ENCODE measurements at regions not wholly inside any gene's neighbourhood (a gene's known extent, or its start where the extent isn't known, plus 50 kb on each side); places are given as distances from the start of the nearest gene placed in this dataset.

DNA sequence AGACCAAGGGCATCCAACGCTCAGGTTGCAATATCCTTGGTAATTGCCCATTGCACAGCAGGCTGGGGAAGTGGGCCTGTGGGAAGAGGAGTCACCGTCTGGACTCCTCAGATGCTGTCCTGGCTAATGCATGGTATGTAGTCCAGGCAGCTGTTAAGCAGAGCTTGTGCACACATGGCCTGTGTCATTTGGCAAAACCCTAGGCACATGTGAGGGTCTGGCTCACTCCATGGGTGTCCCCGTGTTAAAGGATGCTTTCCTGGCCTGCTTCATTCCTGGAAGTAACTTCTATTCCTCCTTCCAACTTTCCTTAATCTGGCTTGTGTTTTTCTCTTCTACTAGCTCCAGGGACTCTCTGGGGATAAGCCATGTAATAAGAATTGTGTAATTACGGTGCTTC lies 378.0 kb upstream of the CA10 start:
- no peaks in the 10 kb centered on the region for H3K36me3 Mint-ChIP-seq (ENCODE audit: low read depth)
- H3K27ac Mint-ChIP-seq: no peak overlapping the region
- no peaks in the 10 kb centered on the region for H3K27me3 Mint-ChIP-seq

DNA sequence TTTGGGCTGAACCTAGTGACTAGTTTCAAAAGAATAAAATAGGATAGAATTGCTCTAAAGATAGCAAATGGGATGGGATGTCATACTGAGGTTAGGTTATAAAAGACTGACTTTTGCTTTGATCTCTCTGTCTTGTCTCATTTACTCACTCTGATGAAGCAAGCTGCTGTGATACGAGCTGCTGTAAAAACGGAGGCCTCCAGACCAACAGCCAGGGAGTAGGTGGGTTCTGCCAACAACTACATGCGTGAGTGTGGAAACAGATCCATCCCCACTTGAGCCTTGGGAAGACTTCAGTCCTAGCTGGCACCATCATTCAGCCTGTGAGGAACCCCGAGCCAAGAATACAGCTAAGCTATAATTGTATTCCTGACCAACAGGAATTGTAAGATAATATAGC lies 373.9 kb upstream of the CA10 start:
- CTCF ChIA-PET: no interaction called here
- Mint-ChIP-seq H3K4me1 (ENCODE audit: low read depth) (no peaks in the 10 kb centered on the region), H3K9me3 (peaks cover 1% of the 10 kb centered on the region), H3K27me3 (no peaks in the 10 kb centered on the region), H3K36me3 (ENCODE audit: low read depth) (no peaks in the 10 kb centered on the region), H3K4me3 (no peak overlapping the region), H3K27ac (no peak overlapping the region)
- peaks cover 0 to 3% of the 10 kb centered on the region in 2 experiments for H3K9me3 ChIP-seq (ENCODE audit: control insufficient read depth in 1 of 2, insufficient read depth in 1 of 2, low read length in 2 of 2)
- H3K36me3 ChIP-seq (ENCODE audit: insufficient read depth, low read length): no peaks in the 10 kb centered on the region
- DNase-seq: no peak
- intact Hi-C loops (cut with DNase I, micrococcal nuclease): no loop called here
- TF ChIP-seq, protein P1, sequence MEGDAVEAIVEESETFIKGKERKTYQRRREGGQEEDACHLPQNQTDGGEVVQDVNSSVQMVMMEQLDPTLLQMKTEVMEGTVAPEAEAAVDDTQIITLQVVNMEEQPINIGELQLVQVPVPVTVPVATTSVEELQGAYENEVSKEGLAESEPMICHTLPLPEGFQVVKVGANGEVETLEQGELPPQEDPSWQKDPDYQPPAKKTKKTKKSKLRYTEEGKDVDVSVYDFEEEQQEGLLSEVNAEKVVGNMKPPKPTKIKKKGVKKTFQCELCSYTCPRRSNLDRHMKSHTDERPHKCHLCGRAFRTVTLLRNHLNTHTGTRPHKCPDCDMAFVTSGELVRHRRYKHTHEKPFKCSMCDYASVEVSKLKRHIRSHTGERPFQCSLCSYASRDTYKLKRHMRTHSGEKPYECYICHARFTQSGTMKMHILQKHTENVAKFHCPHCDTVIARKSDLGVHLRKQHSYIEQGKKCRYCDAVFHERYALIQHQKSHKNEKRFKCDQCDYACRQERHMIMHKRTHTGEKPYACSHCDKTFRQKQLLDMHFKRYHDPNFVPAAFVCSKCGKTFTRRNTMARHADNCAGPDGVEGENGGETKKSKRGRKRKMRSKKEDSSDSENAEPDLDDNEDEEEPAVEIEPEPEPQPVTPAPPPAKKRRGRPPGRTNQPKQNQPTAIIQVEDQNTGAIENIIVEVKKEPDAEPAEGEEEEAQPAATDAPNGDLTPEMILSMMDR (IDR thresholded peaks at IDR 0.05): no peak
- POLR2A ChIA-PET: no interaction called here
- no peak overlapping the region for H3K4me3 ChIP-seq (ENCODE audit: low read length)
- H3K27ac ChIP-seq (ENCODE audit: low read depth in 1 of 2, low read length in 2 of 2): no peak overlapping the region
- no peaks in the 10 kb centered on the region for H3K4me1 ChIP-seq (ENCODE audit: insufficient read depth, low read length)
- H3K27me3 ChIP-seq (ENCODE audit: control insufficient read depth in 1 of 2, insufficient read depth in 2 of 2, low read length in 2 of 2): no peaks in the 10 kb centered on the region
- ATAC-seq (ENCODE audit: poor library complexity): no peak

More for the DNA sequence above, 378.0 kb upstream of the CA10 start:
- ChIA-PET POLR2A (no interaction called here), CTCF (no interaction called here)
- H3K4me3 Mint-ChIP-seq: no peak overlapping the region
- TF ChIP-seq, protein P1 (IDR thresholded peaks at IDR 0.05): no peak
- H3K9me3 Mint-ChIP-seq: peaks cover 5% of the 10 kb centered on the region
- DNase-seq (no peak), ATAC-seq (ENCODE audit: poor library complexity) (no peak)
- H3K27ac ChIP-seq (ENCODE audit: low read depth in 1 of 2, low read length in 2 of 2): no peak overlapping the region
- no peaks in the 10 kb centered on the region for H3K4me1 ChIP-seq (ENCODE audit: insufficient read depth, low read length)
- peaks cover 0 to 3% of the 10 kb centered on the region in 2 experiments for H3K9me3 ChIP-seq (ENCODE audit: control insufficient read depth in 1 of 2, insufficient read depth in 1 of 2, low read length in 2 of 2)
- intact Hi-C loops (cut with DNase I, micrococcal nuclease): no loop called here
- H3K27me3 ChIP-seq (ENCODE audit: control insufficient read depth in 1 of 2, insufficient read depth in 2 of 2, low read length in 2 of 2): no peaks in the 10 kb centered on the region
- H3K4me1 Mint-ChIP-seq (ENCODE audit: low read depth): no peaks in the 10 kb centered on the region
- no peak overlapping the region for H3K4me3 ChIP-seq (ENCODE audit: low read length)
- no peaks in the 10 kb centered on the region for H3K36me3 ChIP-seq (ENCODE audit: insufficient read depth, low read length)

DNA sequence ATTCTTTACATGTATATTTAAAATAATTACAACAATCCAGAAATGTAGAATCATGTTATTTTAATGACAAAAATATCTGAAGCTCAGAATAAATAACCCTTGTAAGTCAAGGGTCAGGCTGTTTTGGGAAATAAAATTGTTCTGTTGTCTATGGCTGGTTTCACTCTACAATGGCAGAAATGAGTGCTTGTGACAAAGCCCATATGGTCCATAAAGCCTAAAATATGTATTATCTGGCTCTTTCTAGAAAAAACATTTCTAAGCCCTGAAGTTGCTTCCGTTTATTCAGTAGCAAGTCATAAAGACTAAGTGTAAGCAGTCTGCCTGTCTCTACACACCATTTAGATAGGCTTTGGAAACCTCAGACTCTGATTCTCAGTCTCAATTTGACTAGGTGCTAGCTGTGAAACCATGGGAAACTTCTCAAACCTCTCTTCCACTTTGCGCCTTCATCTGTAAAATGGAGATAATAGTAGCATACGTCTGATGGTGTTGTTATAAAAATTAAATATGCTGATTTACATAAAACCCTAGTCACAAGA lies 365.7 kb upstream of the CA10 start:
- H3K27me3 Mint-ChIP-seq: no peaks in the 10 kb centered on the region
- Histone ChIP-seq H3K4me1 (ENCODE audit: insufficient read depth, low read length) (no peaks in the 10 kb centered on the region), H3K36me3 (ENCODE audit: insufficient read depth, low read length) (no peaks in the 10 kb centered on the region), H3K4me3 (ENCODE audit: low read length) (no peak overlapping the region), H3K9me3 (ENCODE audit: control insufficient read depth in 1 of 2, insufficient read depth in 1 of 2, low read length in 2 of 2) (no peaks in the 10 kb centered on the region), H3K27ac (ENCODE audit: low read depth in 1 of 2, low read length in 2 of 2) (no peak overlapping the region), H3K27me3 (ENCODE audit: control insufficient read depth in 1 of 2, insufficient read depth in 2 of 2, low read length in 2 of 2) (no peaks in the 10 kb centered on the region)
- no peak overlapping the region for H3K4me3 Mint-ChIP-seq
- DNase-seq (no peak), ATAC-seq (ENCODE audit: poor library complexity) (no peak)
- no peak overlapping the region for H3K27ac Mint-ChIP-seq
- no peaks in the 10 kb centered on the region for H3K4me1 Mint-ChIP-seq (ENCODE audit: low read depth)
- intact Hi-C loops (cut with DNase I, micrococcal nuclease): no loop called here
- POLR2A ChIA-PET: no interaction called here
- CTCF ChIA-PET: no interaction called here
- H3K36me3 Mint-ChIP-seq (ENCODE audit: low read depth): no peaks in the 10 kb centered on the region
- H3K9me3 Mint-ChIP-seq: peaks cover 2% of the 10 kb centered on the region
- TF ChIP-seq, protein P1 (IDR thresholded peaks at IDR 0.05): no peak
